GM18498 (cell line): ENCODE measurements at regions not wholly inside any gene's neighbourhood (a gene's known extent, or its start where the extent isn't known, plus 50 kb on each side); places are given as distances from the start of the nearest gene placed in this dataset.

Source experiments
- ATAC-seq: cut with Tn5 transposase; IDR thresholded peaks from one replicate; pipeline ENCODE4 v1.9.1; 2021; ENCODE audit warnings: mild to moderate bottlenecking, moderate library complexity; ENCODE audit not compliant: unreplicated experiment

DNA sequence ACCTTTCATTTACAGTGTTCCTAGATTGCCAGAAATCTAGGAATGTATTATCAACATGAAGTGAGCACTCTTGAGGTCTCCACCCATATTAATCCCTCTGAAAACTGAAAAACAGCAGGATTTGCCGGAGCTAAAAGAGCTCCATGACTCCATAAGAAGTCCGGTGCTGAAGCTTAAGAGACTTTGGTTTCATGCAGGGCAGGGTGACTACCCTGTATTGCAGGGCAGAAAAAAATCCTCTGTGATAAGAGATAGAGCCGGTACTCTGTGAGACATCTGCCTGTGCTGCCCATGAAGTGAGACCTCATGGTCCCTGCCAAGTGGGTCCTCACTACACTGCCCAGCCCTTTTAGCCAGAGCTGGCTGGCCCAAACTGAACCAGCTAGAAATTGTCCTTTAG, 127.2 kb upstream of the NPY2R start:
- no peak for ATAC-seq

DNA sequence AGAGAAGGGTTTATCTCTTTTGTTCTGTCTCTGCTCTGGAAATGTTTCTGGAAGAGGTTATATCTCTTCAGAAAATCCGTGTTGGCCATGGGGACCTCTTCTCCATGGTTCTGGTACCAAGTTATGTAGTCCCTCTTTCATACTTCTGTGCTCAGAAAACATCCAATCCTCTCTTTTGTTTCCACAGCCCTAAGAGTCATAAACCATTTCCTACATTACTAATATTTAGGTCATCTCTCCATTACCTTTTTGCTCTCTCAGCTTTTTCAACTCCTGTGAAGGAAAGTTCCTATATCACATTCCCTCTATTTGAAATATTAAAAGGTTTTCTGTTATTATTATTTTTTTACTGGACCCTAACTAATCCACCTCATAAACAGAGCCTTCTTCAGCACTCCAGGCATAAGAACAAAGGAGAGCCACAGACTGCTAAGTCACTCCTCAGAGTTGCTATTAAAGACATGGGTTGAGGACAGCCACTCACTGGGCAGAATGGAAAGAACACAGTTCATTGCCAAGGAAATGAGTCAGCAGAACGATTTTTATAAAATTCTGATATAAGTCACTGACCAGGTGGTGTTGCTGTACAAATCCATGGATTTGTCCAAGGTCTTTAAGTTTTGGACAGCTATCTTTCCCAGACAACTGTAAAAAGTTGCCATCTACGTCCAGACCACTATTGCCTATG, 122.4 kb upstream of the NPY2R start:
- ATAC-seq: no peak

DNA sequence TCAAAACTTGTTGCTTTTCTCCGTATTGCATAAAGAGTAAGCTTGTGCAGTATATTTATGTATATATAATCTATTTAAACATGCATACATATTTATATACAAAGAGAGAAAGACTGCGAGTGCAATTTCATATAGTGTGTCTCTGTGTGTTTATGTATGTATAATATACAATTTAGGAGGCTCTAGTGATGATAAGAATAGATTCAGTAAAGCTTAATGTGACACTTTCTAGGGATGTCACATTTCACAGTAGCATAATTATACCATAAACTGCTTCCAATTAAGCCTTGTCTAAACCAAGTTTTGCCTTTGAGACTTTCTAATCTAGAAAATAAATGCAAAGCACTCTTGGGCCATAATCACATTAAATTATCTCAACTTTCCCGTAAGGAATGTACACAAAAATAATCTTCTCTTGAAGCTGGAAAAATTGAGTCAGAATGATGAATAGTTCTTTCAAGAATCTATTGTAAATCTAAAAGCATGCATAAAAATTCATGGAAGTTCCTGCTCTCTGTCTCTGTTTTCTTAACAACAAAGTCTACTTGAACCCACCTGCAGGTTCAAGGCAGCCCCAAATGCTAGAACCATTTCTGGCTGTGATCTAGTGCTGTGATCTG, 114.1 kb upstream of the NPY2R start:
- no peak for ATAC-seq

DNA sequence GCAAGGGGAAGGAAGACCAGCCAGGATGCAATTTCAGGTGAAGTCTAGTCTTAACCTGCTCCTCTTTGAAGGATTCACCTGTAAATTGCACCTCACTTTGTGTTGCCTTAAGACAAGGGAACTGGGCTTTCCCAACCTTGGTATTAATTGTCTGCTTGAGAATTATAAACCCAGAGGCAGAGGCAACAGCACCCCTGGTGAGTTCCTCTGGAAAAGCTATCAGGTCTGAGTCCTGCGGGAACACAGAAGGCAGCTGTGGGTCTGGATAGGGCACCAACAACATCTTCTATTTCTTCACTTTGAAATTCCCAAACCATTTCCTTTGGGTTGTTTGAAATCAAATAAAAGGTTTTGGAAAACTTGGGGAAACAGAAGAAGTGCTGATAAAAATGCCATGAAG, 109.2 kb upstream of the NPY2R start:
- no peak for ATAC-seq

DNA sequence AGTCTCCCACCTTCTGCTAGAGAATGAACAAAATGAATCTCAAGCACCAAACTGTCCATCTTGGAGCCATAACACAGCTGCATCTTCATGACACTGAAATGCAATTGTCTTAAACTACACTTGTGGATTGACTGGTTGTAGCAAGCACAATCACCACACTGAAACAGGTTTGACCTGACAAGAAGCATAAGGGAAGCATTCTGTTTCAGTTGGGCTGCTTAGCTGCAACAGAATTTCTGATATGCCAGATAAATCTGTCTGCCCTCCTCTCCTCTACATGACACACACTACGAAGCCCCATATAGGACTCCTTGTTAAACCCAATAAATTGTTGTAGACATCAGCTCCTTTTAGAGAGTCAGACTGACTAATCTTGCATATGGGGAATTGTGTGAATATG, 101.8 kb upstream of the NPY2R start:
- no peak for ATAC-seq

DNA sequence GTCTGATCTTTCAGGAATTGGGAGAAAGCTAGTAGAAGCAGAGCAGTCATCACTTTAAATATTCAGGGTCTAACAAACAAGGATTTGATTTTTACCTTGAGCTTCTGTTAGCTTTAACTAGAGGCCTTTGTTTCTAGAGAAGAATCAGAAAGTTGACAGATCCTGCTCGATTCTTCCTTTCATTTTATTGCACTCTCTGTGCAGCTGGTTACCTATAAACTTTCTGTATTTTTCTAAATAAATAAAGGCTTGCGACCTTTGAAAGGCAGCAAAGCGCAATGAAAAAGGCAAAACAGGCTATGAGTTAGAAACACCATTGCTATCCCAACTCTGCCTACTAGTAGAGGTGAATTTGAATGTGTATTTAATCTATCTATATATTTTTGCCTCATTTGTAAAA, 101.4 kb upstream of the NPY2R start:
- no peak for ATAC-seq

DNA sequence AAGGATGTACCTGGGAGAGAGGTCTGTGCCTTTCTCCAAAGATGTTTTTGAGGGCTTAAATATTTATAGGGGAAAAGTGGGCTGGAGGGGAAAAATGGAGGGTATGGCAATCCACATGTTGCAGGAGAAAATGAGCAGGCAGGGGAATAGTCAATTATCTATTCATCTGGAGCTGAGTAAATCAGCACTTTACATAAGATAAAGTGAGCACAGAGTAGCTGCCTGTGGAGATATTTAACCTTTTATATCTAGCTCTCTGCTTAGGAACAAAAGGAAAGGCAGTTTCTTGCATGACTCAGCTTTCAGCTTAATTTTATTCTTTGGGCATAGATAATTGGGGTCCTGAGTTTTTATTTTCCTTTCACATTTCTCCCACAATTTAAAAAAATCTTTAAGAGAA, 93.6 kb upstream of the NPY2R start:
- no peak for ATAC-seq

DNA sequence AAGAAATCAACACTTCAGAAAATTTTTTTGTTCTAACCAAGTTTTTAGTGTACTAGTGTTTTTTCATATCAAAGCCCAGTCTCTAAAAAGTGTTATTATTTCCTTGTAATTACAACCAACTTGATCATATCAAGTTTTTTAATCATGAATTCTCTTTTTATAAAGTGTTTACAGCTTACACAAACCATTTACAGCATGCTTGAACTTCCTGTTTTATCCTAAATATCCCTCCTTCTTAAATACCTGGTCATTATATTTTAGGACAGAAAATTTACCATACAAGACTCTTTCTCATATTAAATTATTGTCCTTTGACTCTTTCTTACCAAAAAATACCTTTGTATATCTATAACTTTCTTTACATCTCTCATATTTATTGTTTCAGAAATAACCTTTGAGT, 89.4 kb upstream of the NPY2R start:
- ATAC-seq: no peak

DNA sequence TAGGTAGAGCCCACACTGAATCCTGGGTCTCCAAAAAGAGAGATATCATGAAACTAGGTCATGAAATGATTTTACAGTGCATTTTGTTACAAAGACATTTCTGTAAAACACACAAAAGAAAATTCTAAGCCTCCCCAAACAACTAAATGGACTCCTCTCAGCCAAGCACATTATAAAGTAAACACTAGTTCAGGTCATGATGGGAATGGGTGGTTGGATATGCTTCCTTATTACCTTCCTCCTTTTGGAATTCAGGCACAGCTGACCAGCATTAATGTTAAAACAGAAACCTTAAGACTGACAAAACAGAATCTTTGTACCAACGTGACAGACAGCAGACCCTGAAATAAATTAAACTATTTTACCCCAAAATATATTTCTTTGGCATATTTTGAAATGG, 87.9 kb upstream of the NPY2R start:
- no peak for ATAC-seq

DNA sequence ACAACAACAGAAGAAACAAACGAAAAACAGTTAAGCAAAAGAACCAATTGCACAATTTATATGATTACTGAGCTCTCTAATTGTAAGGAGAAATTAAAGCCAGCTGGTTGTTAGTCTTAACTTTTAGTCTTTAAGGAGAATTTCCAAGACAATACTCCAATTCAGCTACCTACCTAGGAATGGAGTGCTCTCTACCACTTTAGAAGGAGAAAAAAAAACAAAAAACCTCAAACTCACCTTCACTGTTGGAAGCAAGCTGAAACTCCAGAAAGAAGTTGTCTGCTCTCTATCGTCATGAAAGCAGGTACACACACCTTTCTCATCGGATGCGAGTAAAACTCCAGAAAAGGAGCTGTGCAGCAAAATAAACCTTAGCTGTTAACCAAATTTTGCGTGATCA, 86.1 kb upstream of the NPY2R start:
- no peak for ATAC-seq

DNA sequence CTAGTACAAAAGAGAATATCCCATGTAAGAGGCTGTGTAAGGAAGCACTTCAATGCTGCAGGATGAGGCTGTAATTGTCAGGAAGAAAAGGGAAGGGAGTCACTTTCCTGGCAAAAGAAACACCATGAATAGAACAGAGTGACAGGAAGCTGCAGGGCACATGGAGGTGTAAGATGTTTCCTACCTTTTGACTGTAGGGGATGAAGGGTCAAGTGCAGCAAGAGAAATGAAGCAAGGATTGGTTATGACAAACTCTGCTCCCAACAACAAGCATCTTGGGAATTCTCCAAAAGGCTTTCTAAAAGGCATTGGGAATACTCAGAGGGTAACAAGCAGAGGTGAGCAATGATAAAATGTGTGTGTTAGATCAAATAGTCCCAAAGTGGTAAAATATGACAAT, 74.3 kb upstream of the NPY2R start:
- ATAC-seq: no peak

DNA sequence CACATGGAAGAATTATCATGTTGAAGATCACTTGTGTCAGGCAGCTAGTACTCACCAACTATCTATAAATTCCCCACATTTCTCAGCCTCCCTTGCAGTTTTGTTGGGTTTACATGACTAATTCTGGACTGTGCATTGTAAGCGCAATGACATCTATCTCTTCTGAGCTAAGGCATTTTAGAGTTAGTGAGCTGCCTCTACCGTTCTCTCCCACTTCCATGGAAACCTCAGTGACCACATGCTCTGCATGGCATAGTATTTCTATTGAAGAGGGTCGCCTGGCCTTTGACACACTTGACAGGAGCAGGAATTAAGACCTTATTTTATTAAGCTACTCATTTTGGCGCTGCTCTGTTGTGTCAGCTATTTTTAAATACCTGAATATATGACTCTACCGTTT, 67.5 kb upstream of the NPY2R start:
- no peak for ATAC-seq

DNA sequence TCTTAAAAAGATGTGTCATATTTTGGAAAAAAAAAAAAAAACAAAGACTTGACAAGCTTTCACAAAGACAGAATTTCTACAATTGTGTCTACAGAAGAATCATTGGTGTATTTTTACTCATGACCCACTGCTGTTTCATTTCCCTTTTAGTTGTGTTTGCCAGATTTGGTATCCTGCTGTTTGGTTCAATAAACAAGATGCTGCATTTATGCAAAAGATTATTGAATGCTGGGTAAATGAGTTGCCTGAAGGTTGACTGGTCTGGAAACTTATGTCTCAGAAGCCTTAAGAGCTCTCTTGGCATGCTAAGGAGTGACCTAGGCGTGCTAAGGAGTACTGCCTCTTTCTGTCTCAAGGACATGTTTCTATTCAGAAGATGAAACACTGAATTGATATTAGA, 64.9 kb upstream of the NPY2R start:
- ATAC-seq: no peak
